Ovary (tissue), 3 donors: ENCODE measurements at regions not wholly inside any gene's neighbourhood (a gene's known extent, or its start where the extent isn't known, plus 50 kb on each side); places are given as distances from the start of the nearest gene placed in this dataset.

Source experiments
- CTCF ChIP-seq, 3 donors: fragments of 450-650 bp in 2 of 3; fragments of 200-600 bp in 1 of 3; IDR thresholded peaks; one replicate each; pipeline versions ENCODE4 v1.5.1 to v1.8.0; 2016 to 2022; ENCODE audit warnings: antibody characterized with exemption in 3 of 3, mild to moderate bottlenecking in 1 of 3
- POLR2A ChIP-seq: fragments of 450-650 bp; IDR thresholded peaks from one replicate; pipeline ENCODE4 v1.6.1; 2017; ENCODE audit warnings: antibody characterized with exemption, mild to moderate bottlenecking, moderate library complexity
- donor health status: DM: no; HTN: no; CAD: no.

GRCh38 chr2:225748609-225749008 is 349.1 kb downstream of the NYAP2 start:
- no peak for TF ChIP-seq CTCF (IDR thresholded peaks at IDR 0.05)
- TF ChIP-seq POLR2A, result no peak
